HG02588 (cell line): ENCODE measurements at regions not wholly inside any gene's neighbourhood (a gene's known extent, or its start where the extent isn't known, plus 50 kb on each side); places are given as distances from the start of the nearest gene placed in this dataset.

Experiments
- ATAC-seq: cut with Tn5 transposase; IDR thresholded peaks from one replicate; pipeline ENCODE4 v1.9.1; 2021; ENCODE audit warnings: mild to moderate bottlenecking, moderate library complexity; ENCODE audit not compliant: unreplicated experiment

- no peak for ATAC-seq
Observed at GRCh38 chrX:147827070-147827469, 84.6 kb upstream of the FMR1 start.

DNA sequence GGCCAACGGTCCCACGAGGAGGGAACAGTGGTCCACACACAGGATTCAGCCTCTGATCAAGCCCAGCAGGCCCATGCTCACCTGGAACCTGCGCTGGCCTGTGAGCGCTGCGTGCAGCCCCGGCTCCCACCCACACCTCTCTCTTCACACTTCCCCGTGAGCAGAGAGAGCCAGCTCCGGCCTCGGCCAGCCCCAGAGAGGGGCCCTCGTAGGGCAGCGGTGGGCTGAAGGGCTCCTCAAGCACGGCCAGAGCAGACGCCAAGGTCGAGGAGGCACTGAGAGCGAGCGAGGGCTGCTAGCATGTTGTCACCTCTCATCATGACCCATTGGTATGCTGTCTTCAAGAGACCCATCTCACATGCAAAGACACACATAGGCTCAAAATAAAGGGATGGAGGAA, 83.0 kb upstream of the FMR1 start:
- no peak for ATAC-seq

GRCh38 chrX:147832707-147833348, 78.9 kb upstream of the FMR1 start:
- peak; percentile 70 for ATAC-seq

DNA sequence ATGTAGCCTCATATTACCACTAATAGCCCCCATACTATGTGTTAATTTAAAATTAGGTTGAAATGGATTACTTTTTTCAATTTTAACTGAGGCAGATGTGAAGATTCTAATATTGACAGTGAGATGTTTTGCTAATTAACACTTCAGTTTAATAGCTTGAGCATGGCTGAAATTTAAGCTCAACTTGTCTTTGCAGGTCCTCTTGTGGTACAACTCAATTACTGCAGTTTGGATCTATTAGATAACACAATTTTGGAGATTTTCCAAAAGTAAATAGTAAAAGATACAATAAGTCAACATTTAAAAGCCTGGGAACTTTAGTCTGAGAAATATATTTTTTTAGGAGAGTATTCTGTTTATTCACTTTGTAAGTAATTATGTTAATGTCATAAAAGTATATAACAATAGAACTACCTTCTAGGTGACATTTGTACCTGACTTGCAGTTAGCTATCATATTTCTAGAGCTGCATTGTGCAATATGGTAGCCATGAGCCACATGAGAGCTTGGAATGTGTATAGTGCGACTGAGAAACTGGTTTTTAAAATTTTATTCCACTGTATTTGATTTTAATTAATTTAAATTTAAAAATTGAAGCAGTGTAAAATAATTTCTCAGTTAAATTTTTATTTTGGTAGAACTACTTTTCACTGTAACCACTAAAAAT, 73.1 kb upstream of the FMR1 start:
- no peak for ATAC-seq

GRCh38 chrX:147846676-147847075, 65.0 kb upstream of the FMR1 start:
- no peak for ATAC-seq

DNA sequence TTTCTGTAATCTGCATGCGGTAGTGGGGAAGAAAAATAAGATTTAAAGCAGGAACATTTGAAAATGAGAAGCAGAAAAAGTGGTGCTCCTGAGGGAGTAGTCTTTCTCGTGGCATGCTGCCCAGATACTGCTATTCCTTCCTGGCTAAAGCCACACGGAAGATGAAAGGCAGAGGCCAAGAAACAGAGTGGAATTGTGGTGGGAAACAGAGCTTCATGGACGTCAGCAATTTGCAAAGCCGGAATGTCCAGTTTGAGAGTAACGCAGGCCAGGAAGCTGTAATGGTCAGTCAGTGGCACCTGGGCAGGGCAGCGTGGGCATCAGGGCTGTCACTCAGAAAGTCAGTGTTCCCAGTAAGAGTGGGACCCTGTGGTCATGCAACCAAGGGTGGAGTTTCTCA, 63.7 kb upstream of the FMR1 start:
- no peak for ATAC-seq

DNA sequence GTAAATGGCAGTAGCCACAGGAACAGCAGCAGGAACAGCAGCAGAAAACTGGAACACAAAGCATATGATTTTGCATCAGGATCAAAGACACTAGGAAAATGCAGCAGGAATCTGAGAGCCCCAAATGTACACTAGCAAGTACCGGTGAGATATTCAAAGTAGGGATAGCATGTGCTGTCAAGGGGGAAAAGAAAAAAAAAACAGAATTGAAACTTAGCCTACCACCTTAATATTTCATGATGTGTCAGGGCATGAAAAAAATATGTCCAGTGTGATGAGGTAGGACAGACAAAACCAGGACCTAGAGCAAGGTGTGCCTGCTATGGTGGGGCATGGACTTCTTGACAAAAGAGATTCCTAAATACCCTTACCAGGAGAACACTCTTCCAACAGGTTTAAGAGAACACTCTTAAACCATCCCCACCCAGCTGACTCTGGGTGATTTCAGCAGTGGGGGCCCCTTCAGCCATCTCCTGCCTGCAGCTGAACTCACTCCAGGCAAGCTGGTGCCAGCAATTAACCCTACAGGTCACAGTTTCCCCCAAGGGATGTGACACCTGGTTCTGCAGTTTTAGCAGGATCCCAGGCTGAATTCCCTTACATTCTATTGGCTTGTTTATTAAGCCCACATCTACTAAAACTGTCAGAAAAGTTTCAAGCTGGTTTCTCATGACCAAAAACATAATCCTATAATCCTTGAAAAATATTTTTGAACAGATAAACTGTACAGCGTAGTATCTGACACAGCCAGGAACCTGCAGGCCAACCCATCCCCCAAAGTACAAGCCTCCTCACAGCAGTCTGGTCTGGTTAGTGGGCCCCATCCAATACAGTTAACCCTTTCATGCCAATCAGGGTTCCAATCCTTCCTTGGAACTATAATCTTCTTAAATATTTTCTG, 62.9 kb upstream of the FMR1 start:
- no peak for ATAC-seq

GRCh38 chrX:147850875-147851274, 60.8 kb upstream of the FMR1 start:
- no peak for ATAC-seq

- no peak for ATAC-seq
Observed at GRCh38 chrX:147853701-147854100, 58.0 kb upstream of the FMR1 start.

- no peak for ATAC-seq
Observed at GRCh38 chrX:147859666-147860065, 52.1 kb upstream of the FMR1 start.
